AG09319 (cell line): ENCODE measurements at regions not wholly inside any gene's neighbourhood (a gene's known extent, or its start where the extent isn't known, plus 50 kb on each side); places are given as distances from the start of the nearest gene placed in this dataset.
A peak's percentile ranks its signal among the peaks of the same experiment; 100 is the strongest.

Experiments
- DNase-seq: peaks from one replicate; pipeline ENCODE4 v3.0.0-alpha.2; 2010; ENCODE audit warnings: low read depth; ENCODE audit errors: extremely low read depth
- TF ChIP-seq, protein P1 (sequence below): IDR thresholded peaks from 2 replicates; pipeline ENCODE4 v1.5.1; 2011; ENCODE audit warnings: low read depth, mild to moderate bottlenecking, inconsistent platforms, low read length, moderate library complexity

DNA sequence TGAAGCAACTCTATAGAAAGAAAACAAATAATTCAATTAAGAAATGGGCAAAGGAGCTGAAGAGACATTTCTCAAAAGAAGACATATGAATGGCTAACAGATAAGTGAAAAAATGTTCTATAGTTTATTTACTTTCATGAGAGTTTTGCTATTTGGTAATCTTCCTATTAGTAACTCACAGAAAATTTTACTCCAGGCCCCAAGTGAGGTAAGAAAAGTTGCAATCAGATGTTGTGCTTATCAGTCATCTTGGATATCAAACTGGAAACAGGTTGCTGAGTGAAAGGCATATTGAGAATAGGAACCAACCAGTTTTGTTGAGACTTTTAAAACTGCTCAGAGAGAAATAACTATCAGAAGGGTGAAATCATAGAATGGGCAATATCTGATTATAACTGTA, 1179.0 kb upstream of the ACVR2A start:
- TF ChIP-seq, protein P1, sequence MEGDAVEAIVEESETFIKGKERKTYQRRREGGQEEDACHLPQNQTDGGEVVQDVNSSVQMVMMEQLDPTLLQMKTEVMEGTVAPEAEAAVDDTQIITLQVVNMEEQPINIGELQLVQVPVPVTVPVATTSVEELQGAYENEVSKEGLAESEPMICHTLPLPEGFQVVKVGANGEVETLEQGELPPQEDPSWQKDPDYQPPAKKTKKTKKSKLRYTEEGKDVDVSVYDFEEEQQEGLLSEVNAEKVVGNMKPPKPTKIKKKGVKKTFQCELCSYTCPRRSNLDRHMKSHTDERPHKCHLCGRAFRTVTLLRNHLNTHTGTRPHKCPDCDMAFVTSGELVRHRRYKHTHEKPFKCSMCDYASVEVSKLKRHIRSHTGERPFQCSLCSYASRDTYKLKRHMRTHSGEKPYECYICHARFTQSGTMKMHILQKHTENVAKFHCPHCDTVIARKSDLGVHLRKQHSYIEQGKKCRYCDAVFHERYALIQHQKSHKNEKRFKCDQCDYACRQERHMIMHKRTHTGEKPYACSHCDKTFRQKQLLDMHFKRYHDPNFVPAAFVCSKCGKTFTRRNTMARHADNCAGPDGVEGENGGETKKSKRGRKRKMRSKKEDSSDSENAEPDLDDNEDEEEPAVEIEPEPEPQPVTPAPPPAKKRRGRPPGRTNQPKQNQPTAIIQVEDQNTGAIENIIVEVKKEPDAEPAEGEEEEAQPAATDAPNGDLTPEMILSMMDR = no peak
- no peak for DNase-seq

DNA sequence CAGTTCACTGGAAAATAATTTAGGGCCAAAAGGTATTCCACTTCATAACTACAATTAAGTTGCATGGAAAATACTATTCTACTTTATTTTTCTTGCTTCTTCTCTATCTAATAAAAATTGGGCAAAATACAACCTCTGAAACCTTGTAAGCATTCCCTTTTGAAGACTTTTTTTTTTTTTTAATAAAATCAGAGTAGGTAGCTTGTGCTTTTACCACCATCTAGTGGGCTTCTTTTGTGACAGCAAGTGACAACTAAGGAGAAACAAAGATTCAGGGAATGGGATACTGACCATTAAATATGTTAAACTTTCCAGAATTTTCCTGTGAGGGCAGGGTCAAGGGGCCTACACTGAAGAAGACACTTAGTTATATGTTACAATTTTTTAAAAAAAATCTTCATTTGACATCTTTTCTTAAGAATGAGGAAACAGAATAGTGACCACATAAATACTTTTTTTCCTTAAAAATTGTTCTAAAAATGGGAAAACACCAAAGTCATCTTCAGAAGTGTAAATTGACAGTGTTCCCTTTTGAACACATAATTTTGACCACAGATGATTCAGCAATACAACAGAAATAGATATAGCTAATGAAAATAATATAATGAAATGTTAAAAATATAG, 1183.2 kb upstream of the ACVR2A start:
- peak; percentile 22 for DNase-seq
- TF ChIP-seq, protein P1 = peak; percentile 67

DNA sequence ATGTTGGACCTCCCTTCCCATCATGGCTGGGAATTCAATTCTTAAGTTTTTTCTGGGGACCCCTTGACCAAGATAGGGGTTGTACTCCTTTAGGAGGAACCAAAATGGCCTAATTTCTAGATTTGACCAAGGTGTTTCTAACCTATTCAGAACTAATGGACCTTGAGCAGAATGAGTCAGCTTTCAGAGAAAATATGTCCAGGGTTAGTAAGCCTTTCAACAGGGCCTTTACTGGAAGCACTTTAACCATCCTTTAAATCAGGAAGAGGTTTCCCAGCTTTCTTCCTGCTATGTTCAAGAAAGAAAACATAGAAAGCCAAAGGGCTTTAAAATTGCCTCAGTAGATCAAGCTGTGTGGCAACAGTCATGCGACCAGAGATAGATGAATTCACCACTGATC, 1184.9 kb upstream of the ACVR2A start:
- TF ChIP-seq, protein P1 = no peak
- no peak for DNase-seq

DNA sequence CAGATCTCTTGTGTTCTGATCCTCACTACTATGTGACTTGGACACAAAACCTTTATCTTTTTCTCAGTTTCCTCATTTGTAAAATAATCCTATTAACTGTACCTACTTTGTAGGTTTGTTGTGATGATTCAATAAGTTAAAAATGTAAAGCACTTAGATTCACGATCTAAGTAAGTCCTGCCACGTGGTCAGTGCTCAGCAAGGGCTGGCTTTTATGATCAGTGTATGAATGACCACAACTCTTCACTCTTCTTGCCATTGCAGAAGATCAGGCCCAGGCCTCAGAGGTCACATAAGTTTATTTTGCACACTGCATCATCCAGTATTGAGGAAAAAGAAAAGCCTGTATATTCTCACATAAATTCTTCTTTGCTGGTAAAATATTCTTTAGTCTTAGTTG, 1192.5 kb upstream of the ACVR2A start:
- DNase-seq = no peak
- TF ChIP-seq, protein P1 = no peak

DNA sequence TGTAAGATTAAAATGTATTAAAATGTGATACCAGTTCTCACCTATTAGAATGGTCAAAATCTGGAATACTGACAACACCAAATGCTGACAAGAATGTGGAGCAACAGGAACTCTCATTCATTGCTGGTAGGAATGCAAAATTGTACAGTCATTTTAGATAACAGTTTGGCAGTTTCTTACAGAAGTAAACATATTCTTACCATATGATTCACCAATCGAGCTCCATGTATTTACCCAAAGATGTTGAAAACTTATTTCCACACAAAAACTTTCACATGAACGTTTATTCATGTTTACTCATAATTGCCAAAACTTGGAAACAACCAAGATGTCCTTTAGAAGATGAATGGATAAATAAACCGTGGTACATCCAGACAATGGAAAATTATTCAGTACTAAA, 1193.5 kb upstream of the ACVR2A start:
- TF ChIP-seq, protein P1 = no peak
- DNase-seq = no peak

DNA sequence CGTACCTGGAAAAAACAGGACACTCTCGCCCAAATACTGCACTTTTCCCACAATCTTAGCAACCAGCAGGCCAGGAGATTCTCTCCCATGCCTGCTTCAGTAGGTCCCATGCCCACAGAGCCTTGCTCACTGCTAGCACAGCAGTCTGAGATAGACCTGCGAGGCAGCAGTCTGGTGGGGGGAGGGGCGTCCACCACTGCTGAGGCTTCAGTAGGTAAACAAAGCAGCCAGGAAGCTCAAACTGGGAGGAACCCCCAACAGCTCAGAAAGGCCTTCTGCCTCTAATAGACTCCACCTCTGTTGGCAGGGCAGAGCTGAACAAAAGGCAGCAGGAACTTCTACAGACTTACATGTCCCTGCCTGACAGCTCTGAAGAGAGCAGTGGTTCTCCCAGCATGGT, 1202.8 kb upstream of the ACVR2A start:
- no peak for DNase-seq
- TF ChIP-seq, protein P1 = no peak

DNA sequence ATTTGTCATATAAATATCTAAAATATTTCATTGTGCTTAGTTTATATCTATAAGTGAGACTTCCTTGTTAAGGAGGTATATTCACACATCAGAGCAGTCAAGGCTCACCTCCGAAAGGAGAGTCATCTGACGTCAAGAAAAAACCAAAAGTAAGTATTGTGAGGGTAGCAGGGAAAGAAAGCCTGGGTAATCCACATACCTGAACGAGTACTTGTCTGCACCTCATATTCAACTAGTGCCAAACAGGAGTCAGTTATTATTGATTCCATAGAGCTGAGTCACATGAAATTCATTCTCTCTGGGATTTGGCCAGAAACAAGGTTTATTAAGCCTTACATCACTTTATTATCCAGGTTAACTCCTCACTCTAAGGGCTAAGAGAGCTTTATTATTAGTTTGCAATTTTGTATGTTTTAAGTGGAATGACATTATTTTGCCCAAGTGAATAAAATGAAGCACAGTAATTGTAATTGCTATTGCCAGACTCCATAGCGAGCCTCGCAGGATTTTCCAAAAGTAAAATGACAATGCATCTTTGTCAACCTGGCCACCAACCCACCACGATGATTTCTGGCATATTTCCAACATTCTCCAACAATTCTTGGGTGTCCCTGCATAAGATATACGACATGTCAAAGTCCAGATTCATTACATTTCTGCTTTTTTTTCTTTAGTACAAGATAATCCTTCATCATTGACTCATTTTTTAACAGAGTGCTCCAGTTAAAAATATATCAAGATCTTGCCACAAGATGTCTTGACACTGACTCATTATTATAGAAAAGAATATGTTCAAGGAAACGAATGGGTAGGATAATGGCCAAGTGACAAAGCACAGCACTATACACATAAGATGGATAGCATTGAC, 1210.4 kb upstream of the ACVR2A start:
- DNase-seq = no peak
- TF ChIP-seq, protein P1 = no peak
